DOHH2 (cell line): ENCODE measurements at regions not wholly inside any gene's neighbourhood (a gene's known extent, or its start where the extent isn't known, plus 50 kb on each side); places are given as distances from the start of the nearest gene placed in this dataset.

Source experiments
- CTCF ChIP-seq: fragments of 200-600 bp; sonication (generic); IDR thresholded peaks from one replicate; pipeline ENCODE4 v1.5.1; 2014; ENCODE audit warnings: antibody characterized with exemption, mild to moderate bottlenecking, low read depth, low read length; ENCODE audit not compliant: poor library complexity, severe bottlenecking
- EZH2phosphoT487 ChIP-seq: fragments of 200-600 bp; sonication (generic); IDR thresholded peaks from 2 replicates; pipeline ENCODE4 v1.6.1; 2017; ENCODE audit warnings: borderline replicate concordance, mild to moderate bottlenecking, antibody characterized with exemption, low read length, moderate library complexity, mixed read lengths

DNA sequence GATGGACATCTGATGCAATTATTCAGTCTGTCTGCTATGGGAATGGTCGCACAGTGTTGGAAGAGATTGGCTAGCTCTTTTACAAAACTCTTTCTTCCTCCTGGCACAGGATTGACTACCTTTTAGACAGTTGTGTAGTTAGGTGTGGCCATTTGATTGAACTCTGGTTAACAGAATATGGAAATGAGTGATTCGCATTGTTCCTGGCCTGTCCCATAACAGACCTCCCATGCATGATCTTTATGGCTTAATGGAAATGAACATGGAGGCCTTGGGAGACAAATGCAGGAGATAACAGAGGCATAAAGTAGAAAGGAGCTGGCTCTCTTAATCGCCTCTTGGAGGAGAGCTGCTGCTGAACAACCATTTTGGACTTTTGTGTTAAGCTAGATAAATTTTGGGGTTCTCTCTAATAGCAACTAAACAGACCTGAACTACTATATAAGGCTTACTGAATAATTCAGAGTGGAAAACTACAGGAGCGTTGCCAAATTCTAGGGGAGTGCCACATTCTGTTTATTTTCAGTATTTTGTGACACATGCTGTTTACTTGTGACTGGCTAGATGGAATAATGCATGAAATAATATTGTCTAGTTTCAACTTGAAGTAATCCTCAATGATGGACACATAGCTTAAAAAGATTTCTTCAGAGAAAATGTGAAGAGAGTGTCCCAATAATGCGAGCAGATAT, 357.7 kb upstream of the SGO1 start:
- TF ChIP-seq CTCF (no peak), EZH2phosphoT487 (no peak)
